Lung (tissue), 11 donors: ENCODE measurements at regions not wholly inside any gene's neighbourhood (a gene's known extent, or its start where the extent isn't known, plus 50 kb on each side); places are given as distances from the start of the nearest gene placed in this dataset.

Source experiments
- ATAC-seq: fragments of 200-7000 bp; cut with Tn5 transposase; one replicate; pipeline ENCODE4 v1.9.1; 2020; ENCODE audit warnings: moderate number of reproducible peaks; ENCODE audit not compliant: insufficient read depth, low FRiP score
- DNase-seq, 3 donors: peaks; one replicate each; pipeline ENCODE4 v3.0.0-alpha.2; 2013 to 2017
- H3K27ac ChIP-seq, 2 donors: one replicate each; pipeline ENCODE4 v1.5.1; 2013; ENCODE audit warnings: mild to moderate bottlenecking in 2 of 2, moderate library complexity in 2 of 2, control low read depth in 1 of 2, inconsistent platforms in 1 of 2, low read depth in 1 of 2, low read length in 1 of 2
- H3K27me3 ChIP-seq, 3 donors: one replicate each; pipeline ENCODE4 v1.5.1; 2013; ENCODE audit warnings: low read length in 2 of 3; ENCODE audit not compliant: control insufficient read depth in 3 of 3, insufficient read depth in 3 of 3
- H3K36me3 ChIP-seq, 4 donors: one replicate each; pipeline ENCODE4 v1.5.1; 2013; ENCODE audit warnings: low read length in 4 of 4, mild to moderate bottlenecking in 1 of 4, moderate library complexity in 1 of 4; ENCODE audit not compliant: control insufficient read depth in 4 of 4, insufficient read depth in 4 of 4
- H3K4me1 ChIP-seq, 5 donors: one replicate each; pipeline ENCODE4 v1.5.1; 2013; ENCODE audit warnings: low read length in 5 of 5, mild to moderate bottlenecking in 2 of 5, moderate library complexity in 1 of 5; ENCODE audit not compliant: control insufficient read depth in 5 of 5, insufficient read depth in 5 of 5
- H3K4me3 ChIP-seq: one replicate; pipeline ENCODE4 v1.5.1; 2013; ENCODE audit warnings: mild to moderate bottlenecking, control low read depth, moderate library complexity
- H3K9ac ChIP-seq, 2 donors: one replicate each; pipeline ENCODE4 v1.5.1; 2013; ENCODE audit warnings: low read length in 2 of 2, control low read depth in 1 of 2; ENCODE audit not compliant: insufficient read depth in 1 of 2
- H3K9me3 ChIP-seq, 4 donors: one replicate each; pipeline ENCODE4 v1.5.1; 2013; ENCODE audit warnings: low read length in 3 of 4, mild to moderate bottlenecking in 1 of 4, moderate library complexity in 1 of 4; ENCODE audit not compliant: control insufficient read depth in 4 of 4, insufficient read depth in 3 of 4
- WGBS, 2 donors: extraction: QIAGEN DNeasy Blood & Tissue Kit; methylation state at CpG; one replicate each; pipeline ENCODE4 v1.1.7; 2013; 5-methylcytosine and 5-hydroxymethylcytosine counted together
- TF ChIP-seq, protein P1 (sequence below): IDR thresholded peaks from 2 replicates; pipeline ENCODE4 v1.5.1; 2012; ENCODE audit warnings: mild to moderate bottlenecking; ENCODE audit errors: control extremely low read depth, extremely low read depth
- donor health status: control.
- donor health status: control.
- donor health status: Bipolar disorder and iron deficiency.
- donor health status: healthy.
- donor health status: DM: yes; HTN: yes; CAD: no.

DNA sequence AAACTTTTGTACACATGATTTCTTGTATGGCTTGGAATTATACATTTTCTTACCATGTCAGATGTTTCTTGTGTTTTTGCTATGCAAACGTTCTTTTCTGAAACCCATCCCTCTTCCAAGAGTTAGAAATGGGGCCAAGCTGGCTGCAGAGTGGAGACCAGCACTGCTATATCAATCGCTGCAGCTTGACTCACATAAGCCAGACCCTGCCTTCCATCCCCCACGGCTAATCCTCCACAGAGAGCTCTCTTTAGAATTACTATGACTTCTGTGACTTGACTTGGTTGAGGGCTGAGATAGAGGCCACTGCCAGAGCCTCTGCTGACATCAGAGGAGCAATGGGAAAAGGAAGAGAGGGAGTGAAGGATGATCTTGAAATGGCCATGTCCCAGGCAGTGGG, 147.9 kb downstream of the DACT1 start:
- no peaks in the 10 kb centered on the region for H3K36me3 ChIP-seq
- no peak overlapping the region for H3K4me3 ChIP-seq
- peaks cover 0 to 47% (median 13%) of the 10 kb centered on the region in 5 donors for H3K4me1 ChIP-seq
- no peaks in the 10 kb centered on the region for H3K27me3 ChIP-seq
- no peak overlapping the region for H3K27ac ChIP-seq
- no peak for ATAC-seq
- DNase-seq, result peak in 2 of 3 donors; percentile 63 to 79
- peaks cover 0 to under 1% (median 0%) of the 10 kb centered on the region in 4 donors for H3K9me3 ChIP-seq
- 75 to 79% methylated on average over 3 of the region's 3 CpGs for WGBS, 2 donors
- H3K9ac ChIP-seq, result no peak overlapping the region
- TF ChIP-seq, protein P1, sequence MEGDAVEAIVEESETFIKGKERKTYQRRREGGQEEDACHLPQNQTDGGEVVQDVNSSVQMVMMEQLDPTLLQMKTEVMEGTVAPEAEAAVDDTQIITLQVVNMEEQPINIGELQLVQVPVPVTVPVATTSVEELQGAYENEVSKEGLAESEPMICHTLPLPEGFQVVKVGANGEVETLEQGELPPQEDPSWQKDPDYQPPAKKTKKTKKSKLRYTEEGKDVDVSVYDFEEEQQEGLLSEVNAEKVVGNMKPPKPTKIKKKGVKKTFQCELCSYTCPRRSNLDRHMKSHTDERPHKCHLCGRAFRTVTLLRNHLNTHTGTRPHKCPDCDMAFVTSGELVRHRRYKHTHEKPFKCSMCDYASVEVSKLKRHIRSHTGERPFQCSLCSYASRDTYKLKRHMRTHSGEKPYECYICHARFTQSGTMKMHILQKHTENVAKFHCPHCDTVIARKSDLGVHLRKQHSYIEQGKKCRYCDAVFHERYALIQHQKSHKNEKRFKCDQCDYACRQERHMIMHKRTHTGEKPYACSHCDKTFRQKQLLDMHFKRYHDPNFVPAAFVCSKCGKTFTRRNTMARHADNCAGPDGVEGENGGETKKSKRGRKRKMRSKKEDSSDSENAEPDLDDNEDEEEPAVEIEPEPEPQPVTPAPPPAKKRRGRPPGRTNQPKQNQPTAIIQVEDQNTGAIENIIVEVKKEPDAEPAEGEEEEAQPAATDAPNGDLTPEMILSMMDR, result no peak

DNA sequence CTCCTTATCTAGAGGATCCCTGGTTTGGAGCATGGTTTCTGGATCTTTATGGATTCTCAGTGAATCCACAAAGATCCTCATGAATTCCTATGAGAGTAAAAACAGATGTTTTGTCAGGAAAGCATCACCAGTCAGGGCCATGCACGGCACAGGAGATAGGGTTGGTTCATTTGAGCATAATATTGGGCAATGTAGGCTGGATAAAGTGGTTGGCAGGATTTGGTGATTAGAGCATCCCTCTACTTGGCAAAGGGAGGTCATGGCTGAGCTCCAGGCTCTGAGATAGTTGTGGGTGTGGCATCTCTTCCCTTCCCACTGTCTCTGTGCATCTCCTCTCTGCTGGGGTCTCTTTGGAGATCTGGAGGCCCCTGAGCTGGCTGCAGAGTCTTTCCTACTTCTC, 149.8 kb downstream of the DACT1 start:
- no peak overlapping the region for H3K9ac ChIP-seq
- TF ChIP-seq, protein P1, result no peak
- H3K27me3 ChIP-seq, result no peaks in the 10 kb centered on the region
- H3K4me3 ChIP-seq, result no peak overlapping the region
- no peaks in the 10 kb centered on the region for H3K9me3 ChIP-seq
- no peak for DNase-seq
- ATAC-seq, result no peak
- H3K36me3 ChIP-seq, result no peaks in the 10 kb centered on the region
- no peak overlapping the region for H3K27ac ChIP-seq
- peaks cover 0 to 38% (median 6%) of the 10 kb centered on the region in 5 donors for H3K4me1 ChIP-seq
- 81 to 86% methylated on average over 1 of the region's 1 CpG for WGBS, 2 donors

DNA sequence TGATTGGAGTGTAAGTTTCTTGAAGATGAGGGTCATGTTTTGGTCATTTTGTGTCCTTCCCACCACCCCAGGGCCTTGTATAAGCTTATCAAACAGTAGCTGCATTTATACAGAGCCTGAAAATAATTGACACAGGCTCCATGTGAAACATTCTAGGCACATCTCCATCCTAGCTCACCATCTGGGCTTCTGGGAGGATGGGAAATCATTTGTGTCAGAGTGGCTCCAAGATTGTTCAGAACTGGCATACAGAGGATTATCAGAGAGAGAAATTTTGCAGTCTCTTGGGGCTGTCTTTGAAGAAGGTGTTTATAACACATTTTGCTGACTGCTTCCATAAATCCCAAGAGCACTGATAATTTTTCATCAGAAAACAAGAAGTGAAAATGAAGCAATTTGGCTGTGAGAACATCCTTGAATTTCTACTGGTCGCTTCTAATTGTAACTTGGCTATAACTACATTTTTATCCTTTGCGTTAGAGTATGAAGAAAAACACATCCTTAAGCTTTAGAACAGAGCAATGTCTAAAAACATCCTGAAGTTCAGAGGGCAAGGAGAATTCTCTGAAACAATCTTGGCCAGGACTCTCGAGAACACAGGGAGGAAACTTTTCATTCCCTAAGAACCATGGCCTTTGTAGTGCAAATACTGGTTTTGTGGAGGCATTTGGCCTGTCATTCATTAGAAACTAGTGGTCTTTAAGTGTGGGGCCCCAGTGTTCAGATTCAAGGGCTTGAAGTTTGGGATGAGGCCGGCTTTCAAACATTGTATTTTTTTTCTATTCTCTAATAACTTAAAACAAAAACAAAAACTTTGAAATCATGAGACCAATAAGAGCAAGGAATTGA, 151.1 kb downstream of the DACT1 start:
- 76 to 79% methylated on average over 4 of the region's 4 CpGs for WGBS, 2 donors
- Histone ChIP-seq H3K4me1 (peaks cover 0 to 31% (median 4%) of the 10 kb centered on the region in 5 donors), H3K9ac (no peak overlapping the region), H3K27ac (no peak overlapping the region), H3K4me3 (no peak overlapping the region), H3K9me3 (no peaks in the 10 kb centered on the region), H3K27me3 (no peaks in the 10 kb centered on the region), H3K36me3 (no peaks in the 10 kb centered on the region)
- ATAC-seq (no peak), DNase-seq (no peak)
- TF ChIP-seq, protein P1, result no peak

DNA sequence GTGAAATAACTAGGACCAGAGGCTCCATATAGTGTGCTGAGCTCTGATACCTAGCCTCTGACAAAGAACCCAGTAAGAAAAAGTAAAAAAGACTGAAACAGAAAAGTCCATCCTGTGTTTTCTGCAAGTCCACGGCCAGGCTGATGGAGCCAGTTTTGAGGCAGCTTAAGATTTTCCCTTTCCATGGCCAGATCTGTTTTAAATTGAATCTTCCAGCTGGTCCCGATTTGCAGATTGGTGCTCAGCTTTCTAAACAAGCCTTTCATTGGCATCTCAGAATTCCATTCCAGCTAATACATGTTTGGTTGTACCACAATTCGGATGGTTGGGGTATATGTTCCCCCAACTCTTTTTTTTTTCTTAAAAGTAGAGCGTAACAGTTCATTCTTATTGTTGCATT, 152.0 kb downstream of the DACT1 start:
- TF ChIP-seq, protein P1, result no peak
- peaks cover 0 to 22% (median 1%) of the 10 kb centered on the region in 5 donors for H3K4me1 ChIP-seq
- no peaks in the 10 kb centered on the region for H3K36me3 ChIP-seq
- H3K4me3 ChIP-seq, result no peak overlapping the region
- ATAC-seq, result no peak
- H3K9ac ChIP-seq, result no peak overlapping the region
- H3K27ac ChIP-seq, result no peak overlapping the region
- 88 to 92% methylated on average over 4 of the region's 4 CpGs for WGBS, 2 donors
- no peaks in the 10 kb centered on the region for H3K27me3 ChIP-seq
- DNase-seq, result no peak
- no peaks in the 10 kb centered on the region for H3K9me3 ChIP-seq
